ENCODE measurements at regions not wholly inside any gene's neighbourhood (a gene's known extent, or its start where the extent isn't known, plus 50 kb on each side); places are given as distances from the start of the nearest gene placed in this dataset.
"Not testable (repeated sequence)": the region's sequence is repeated elsewhere in the genome, so short reads cannot be mapped to it uniquely, and the experiment has no call there.

- no peak for DNase-seq
Observed at GRCh38 chr6:15143540-15143939, 102.3 kb upstream of the JARID2 start.

GRCh38 chr6:15145821-15146220 is 100.0 kb upstream of the JARID2 start:
- no peak for DNase-seq

- DNase-seq: no peak
Observed at GRCh38 chr6:15147827-15148226, 98.0 kb upstream of the JARID2 start.

GRCh38 chr6:15148356-15148946 is 97.4 kb upstream of the JARID2 start:
- no peak for DNase-seq

DNA sequence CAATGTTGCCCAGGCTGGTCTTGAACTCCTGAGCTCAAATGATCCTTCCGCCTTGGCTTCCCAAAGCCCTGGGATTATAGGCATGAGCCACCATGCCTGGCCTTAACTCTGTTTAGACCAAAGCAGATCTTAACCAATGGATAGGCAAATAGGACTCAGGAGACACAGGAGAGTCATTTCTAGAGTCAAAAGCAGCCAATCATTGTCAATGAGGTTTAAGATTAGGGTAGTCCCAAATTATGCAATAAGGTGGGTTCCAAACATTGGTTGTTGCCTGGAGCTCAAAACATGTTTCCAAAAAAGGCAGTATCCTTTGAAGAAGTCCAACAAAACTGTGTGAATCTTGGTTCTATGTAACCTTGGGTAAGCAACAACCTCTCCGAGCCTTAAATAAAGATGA is 95.7 kb upstream of the JARID2 start:
- no peak for DNase-seq

GRCh38 chr6:15152700-15153099 is 93.2 kb upstream of the JARID2 start:
- no peak for DNase-seq

DNA sequence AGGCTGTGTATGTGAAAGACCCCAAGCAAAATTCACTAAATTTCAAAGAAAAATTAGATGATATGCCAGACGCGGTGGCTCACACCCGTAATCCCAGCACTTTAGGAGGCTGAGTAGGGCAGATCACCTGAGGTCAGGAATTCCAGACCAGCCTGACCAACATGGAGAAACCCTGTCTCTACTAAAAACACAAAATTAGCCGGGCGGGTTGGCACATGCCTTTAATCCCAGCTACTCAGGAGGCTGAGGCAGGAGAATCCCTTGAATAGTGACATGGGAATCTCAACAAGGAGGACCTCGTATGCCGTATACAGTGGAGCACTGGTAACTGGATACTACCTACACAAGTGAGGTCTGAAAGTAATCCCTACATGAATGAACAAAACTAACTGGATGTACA is 92.7 kb upstream of the JARID2 start:
- DNase-seq: no peak

DNA sequence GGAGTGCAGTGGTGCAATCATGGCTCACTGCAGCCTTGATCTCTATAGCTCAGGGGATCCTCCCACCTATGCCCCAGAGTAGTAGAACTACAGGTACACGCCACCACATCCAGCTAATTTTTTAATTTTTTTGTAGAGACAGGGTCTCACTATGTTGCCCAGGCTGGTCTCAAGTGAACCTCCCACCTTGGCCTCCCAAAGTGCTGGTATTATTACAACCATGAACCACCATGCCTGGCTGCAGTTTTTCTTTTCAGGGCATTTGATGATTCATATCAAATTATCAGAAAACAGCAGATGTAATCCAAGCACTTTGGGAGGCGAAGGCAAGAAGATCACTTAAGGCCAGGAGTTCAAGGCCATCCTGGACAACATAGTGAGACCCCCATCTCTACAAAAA is 88.4 kb upstream of the JARID2 start:
- DNase-seq: no peak

GRCh38 chr6:15158821-15159619 is 86.8 kb upstream of the JARID2 start:
- DNase-seq: no peak

DNA sequence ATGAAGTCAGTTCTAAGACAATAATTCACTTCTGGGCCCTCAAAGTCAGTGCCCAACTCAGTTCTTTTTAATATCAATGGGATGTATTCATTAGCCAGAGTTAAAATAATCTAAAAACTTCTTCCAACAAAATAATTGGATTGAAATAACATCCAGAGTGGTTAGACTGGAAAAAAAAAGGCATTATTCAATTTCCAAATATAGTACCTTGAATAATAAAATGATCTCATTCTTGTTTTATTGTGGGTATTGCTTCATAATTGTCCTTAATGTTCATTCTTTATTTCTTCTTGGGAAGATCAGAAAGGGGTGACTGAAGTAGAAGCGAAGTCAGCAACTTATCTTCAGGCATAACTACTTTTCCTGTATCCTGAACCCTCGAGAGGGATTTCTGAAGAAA is 85.1 kb upstream of the JARID2 start:
- DNase-seq: no peak

GRCh38 chr6:15164855-15165254 is 81.0 kb upstream of the JARID2 start:
- DNase-seq: not testable (repeated sequence)

- no peak for DNase-seq
Observed at GRCh38 chr6:15166121-15166520, 79.7 kb upstream of the JARID2 start.

DNA sequence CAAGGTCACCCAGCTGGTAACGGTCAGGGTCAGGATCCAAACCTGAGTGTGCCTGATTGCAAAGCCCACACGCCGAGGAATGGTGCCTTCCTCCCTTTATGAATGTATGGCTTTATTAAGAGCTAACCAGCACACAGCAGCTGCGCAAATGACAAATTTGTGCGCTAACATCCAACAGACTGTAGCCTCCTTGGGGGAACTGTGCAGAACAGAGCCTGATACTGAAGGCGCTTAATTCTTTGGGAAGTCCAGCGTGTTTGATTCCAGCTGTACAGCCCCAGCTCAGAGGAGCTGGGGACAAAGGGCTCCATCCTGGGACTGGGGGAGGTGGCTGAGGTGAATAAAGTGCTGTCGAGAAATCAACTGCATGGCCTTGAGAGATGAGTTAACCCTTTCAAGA is 75.7 kb upstream of the JARID2 start:
- no peak for DNase-seq

GRCh38 chr6:15171026-15171425 is 74.8 kb upstream of the JARID2 start:
- DNase-seq: no peak

GRCh38 chr6:15176816-15177370 is 69.0 kb upstream of the JARID2 start:
- no peak for DNase-seq

DNA sequence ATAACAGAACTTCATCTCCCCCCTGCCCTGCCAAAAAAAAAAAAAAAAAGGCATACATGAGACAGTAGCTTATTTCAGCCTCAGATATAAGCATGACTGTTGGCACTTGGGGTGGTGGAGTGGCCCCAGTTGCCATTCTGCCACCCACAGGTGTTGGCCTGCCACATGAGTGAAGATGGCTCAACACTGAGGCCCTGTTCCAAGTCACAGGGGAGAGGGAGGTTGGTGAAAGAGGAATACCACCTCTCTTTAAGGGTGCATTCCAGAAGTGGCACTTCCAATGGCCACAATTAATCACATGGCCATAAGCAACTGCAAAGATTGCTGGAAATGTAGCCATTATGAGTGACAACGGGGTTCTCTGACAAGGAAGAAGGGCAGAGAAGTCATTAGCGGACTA is 61.9 kb upstream of the JARID2 start:
- no peak for DNase-seq

GRCh38 chr6:15184441-15184861 is 61.4 kb upstream of the JARID2 start:
- no peak for DNase-seq

DNA sequence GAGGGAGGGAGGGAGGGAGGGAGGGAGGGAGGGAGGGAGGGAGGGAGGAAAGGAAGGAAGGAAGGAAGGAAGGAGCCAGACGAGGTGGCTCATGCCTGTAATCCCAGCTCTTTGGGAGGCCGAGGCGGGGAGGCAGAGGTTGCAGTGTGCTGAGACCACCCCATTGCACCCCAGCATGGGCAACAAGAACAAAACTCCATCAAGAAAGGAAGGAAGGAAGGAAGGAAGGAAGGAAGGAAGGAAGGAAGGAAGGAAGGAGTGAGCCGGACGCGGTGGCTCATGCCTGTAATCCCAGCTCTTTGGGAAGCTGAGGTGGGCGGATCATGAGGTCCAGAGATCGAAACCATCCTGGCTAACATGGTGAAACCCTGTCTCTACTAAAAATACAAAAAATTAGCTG is 60.8 kb upstream of the JARID2 start:
- DNase-seq: not testable (repeated sequence)

DNA sequence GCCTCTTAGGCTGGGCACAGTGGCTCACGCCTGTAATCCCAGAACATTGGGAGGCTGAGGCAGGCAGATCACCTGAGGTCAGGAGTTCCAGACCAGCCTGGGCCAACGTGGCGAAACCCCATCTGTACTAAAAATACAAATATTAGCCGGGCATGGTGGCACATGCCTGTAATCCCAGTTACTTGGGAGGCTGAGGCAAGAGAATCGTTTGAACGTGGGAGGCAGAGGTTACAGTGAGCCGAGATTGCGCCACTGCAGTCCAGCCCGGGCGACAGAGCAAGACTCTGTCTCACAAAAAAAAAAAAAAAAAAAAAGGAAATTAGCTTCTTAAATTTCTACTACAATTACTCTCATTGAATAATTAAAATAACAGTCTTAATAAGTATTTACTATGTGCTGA is 52.4 kb upstream of the JARID2 start:
- not testable (repeated sequence) for DNase-seq

GRCh38 chr6:15194453-15194852 is 51.4 kb upstream of the JARID2 start:
- no peak for DNase-seq
